ENCODE measurements at regions not wholly inside any gene's neighbourhood (a gene's known extent, or its start where the extent isn't known, plus 50 kb on each side); places are given as distances from the start of the nearest gene placed in this dataset.

- H3K79me2 ChIP-seq (ENCODE audit: insufficient read depth, low read length) = no peaks in the 10 kb centered on the region
- no peaks in the 10 kb centered on the region for H3K9me3 ChIP-seq (ENCODE audit: low read length)
- no peaks in the 10 kb centered on the region for H3F3A ChIP-seq (ENCODE audit: insufficient read depth, low read length)
- no peak overlapping the region for H2AFZ ChIP-seq (ENCODE audit: low read length)
- no peak overlapping the region for H3K9ac ChIP-seq (ENCODE audit: low read length)
- no peak overlapping the region for H3K27ac ChIP-seq (ENCODE audit: low read depth, low read length, poor library complexity, severe bottlenecking)
- no peak for TF ChIP-seq EZH2 (IDR thresholded peaks at IDR 0.05; ENCODE audit: borderline replicate concordance, low read length)
- TF ChIP-seq CTCF (IDR thresholded peaks at IDR 0.05; ENCODE audit: low read length) = no peak
- H3K4me2 ChIP-seq (ENCODE audit: low read length) = no peak overlapping the region
- no peaks in the 10 kb centered on the region for H4K20me1 ChIP-seq (ENCODE audit: insufficient read depth, low read length)
- no peaks in the 10 kb centered on the region for H3K27me3 ChIP-seq (ENCODE audit: insufficient read depth, low read length)
- no peaks in the 10 kb centered on the region for H3K9me2 ChIP-seq (ENCODE audit: low read depth, low read length)
- no peaks in the 10 kb centered on the region for H3K36me3 ChIP-seq (ENCODE audit: insufficient read depth, low read length)
- no peaks in the 10 kb centered on the region for H3K4me1 ChIP-seq (ENCODE audit: insufficient read depth, low read length, severe bottlenecking)
- no peak overlapping the region for H3K4me3 ChIP-seq (ENCODE audit: low read depth, low read length, poor library complexity, severe bottlenecking)
Measured at GRCh38 chr10:3525832-3526449, 259.1 kb downstream of the KLF6 start.

GRCh38 chr10:3524086-3524960 is 260.7 kb downstream of the KLF6 start:
- Histone ChIP-seq H3K36me3 (ENCODE audit: insufficient read depth, low read length) (no peaks in the 10 kb centered on the region), H3K9me3 (ENCODE audit: low read length) (no peaks in the 10 kb centered on the region), H3K4me3 (ENCODE audit: low read depth, low read length, poor library complexity, severe bottlenecking) (no peak overlapping the region), H3K9me2 (ENCODE audit: low read depth, low read length) (no peaks in the 10 kb centered on the region), H2AFZ (ENCODE audit: low read length) (no peak overlapping the region), H3K4me1 (ENCODE audit: insufficient read depth, low read length, severe bottlenecking) (no peaks in the 10 kb centered on the region), H3K4me2 (ENCODE audit: low read length) (no peak overlapping the region), H3K27me3 (ENCODE audit: insufficient read depth, low read length) (no peaks in the 10 kb centered on the region), H3K27ac (ENCODE audit: low read depth, low read length, poor library complexity, severe bottlenecking) (no peak overlapping the region), H4K20me1 (ENCODE audit: insufficient read depth, low read length) (no peaks in the 10 kb centered on the region), H3K9ac (ENCODE audit: low read length) (no peak overlapping the region), H3F3A (ENCODE audit: insufficient read depth, low read length) (no peaks in the 10 kb centered on the region), H3K79me2 (ENCODE audit: insufficient read depth, low read length) (no peaks in the 10 kb centered on the region)
- no peak for TF ChIP-seq EZH2 (IDR thresholded peaks at IDR 0.05; ENCODE audit: borderline replicate concordance, low read length)
- no peak for TF ChIP-seq CTCF (IDR thresholded peaks at IDR 0.05; ENCODE audit: low read length)

- H3K9ac ChIP-seq (ENCODE audit: low read length) = no peak overlapping the region
- H3K9me3 ChIP-seq (ENCODE audit: low read length) = no peaks in the 10 kb centered on the region
- H3K4me3 ChIP-seq (ENCODE audit: low read depth, low read length, poor library complexity, severe bottlenecking) = no peak overlapping the region
- no peak overlapping the region for H3K4me2 ChIP-seq (ENCODE audit: low read length)
- H4K20me1 ChIP-seq (ENCODE audit: insufficient read depth, low read length) = no peaks in the 10 kb centered on the region
- no peaks in the 10 kb centered on the region for H3K36me3 ChIP-seq (ENCODE audit: insufficient read depth, low read length)
- no peaks in the 10 kb centered on the region for H3K79me2 ChIP-seq (ENCODE audit: insufficient read depth, low read length)
- TF ChIP-seq EZH2 (IDR thresholded peaks at IDR 0.05; ENCODE audit: borderline replicate concordance, low read length) = no peak
- TF ChIP-seq CTCF (IDR thresholded peaks at IDR 0.05; ENCODE audit: low read length) = no peak
- H3F3A ChIP-seq (ENCODE audit: insufficient read depth, low read length) = no peaks in the 10 kb centered on the region
- no peak overlapping the region for H3K27ac ChIP-seq (ENCODE audit: low read depth, low read length, poor library complexity, severe bottlenecking)
- no peaks in the 10 kb centered on the region for H3K4me1 ChIP-seq (ENCODE audit: insufficient read depth, low read length, severe bottlenecking)
- no peaks in the 10 kb centered on the region for H3K9me2 ChIP-seq (ENCODE audit: low read depth, low read length)
- no peaks in the 10 kb centered on the region for H3K27me3 ChIP-seq (ENCODE audit: insufficient read depth, low read length)
- no peak overlapping the region for H2AFZ ChIP-seq (ENCODE audit: low read length)
Measured at GRCh38 chr10:3523309-3524050, 261.5 kb downstream of the KLF6 start.
